ENCODE measurements at regions not wholly inside any gene's neighbourhood (a gene's known extent, or its start where the extent isn't known, plus 50 kb on each side); places are given as distances from the start of the nearest gene placed in this dataset.
A peak's percentile ranks its signal among the peaks of the same experiment; 100 is the strongest.
"Not testable (repeated sequence)": the region's sequence is repeated elsewhere in the genome, so short reads cannot be mapped to it uniquely, and the experiment has no call there.

GRCh38 chrX:104372547-104372946 lies 117.8 kb upstream of the ESX1 start:
- no peak for DNase-seq

- DNase-seq: peak; percentile 10
Measured at GRCh38 chrX:104370089-104370488, 115.4 kb upstream of the ESX1 start.

- DNase-seq: not testable (repeated sequence)
Measured at GRCh38 chrX:104360774-104361173, 106.0 kb upstream of the ESX1 start.

- DNase-seq: no peak
Measured at GRCh38 chrX:104359124-104359523, 104.4 kb upstream of the ESX1 start.

- peak; percentile 77 for DNase-seq
Measured at GRCh38 chrX:104351173-104351769, 96.5 kb upstream of the ESX1 start.

- no peak for DNase-seq
Measured at GRCh38 chrX:104347860-104348259, 93.1 kb upstream of the ESX1 start.

GRCh38 chrX:104343428-104344129 lies 88.8 kb upstream of the ESX1 start:
- peak; percentile 69 for DNase-seq

GRCh38 chrX:104342065-104342464 lies 87.3 kb upstream of the ESX1 start:
- DNase-seq: no peak

- peak; percentile 82 for DNase-seq
Measured at GRCh38 chrX:104335756-104336155, 81.0 kb upstream of the ESX1 start.

- DNase-seq: no peak
Measured at GRCh38 chrX:104334971-104335370, 80.2 kb upstream of the ESX1 start.

GRCh38 chrX:104330966-104331365 lies 76.2 kb upstream of the ESX1 start:
- peak; percentile 85 for DNase-seq

- no peak for DNase-seq
Measured at GRCh38 chrX:104329731-104330130, 75.0 kb upstream of the ESX1 start.

GRCh38 chrX:104325213-104325585 lies 70.5 kb upstream of the ESX1 start:
- peak; percentile 48 for DNase-seq

GRCh38 chrX:104324461-104325212 lies 69.9 kb upstream of the ESX1 start:
- peak; percentile 25 for DNase-seq

GRCh38 chrX:104319346-104319745 lies 64.6 kb upstream of the ESX1 start:
- DNase-seq: no peak

- peak; percentile 52 for DNase-seq
Measured at GRCh38 chrX:104318330-104319009, 63.7 kb upstream of the ESX1 start.

- DNase-seq: no peak
Measured at GRCh38 chrX:104316739-104317138, 62.0 kb upstream of the ESX1 start.

- peak; percentile 59 for DNase-seq
Measured at GRCh38 chrX:104315555-104315954, 60.8 kb upstream of the ESX1 start.

- DNase-seq: no peak
Measured at GRCh38 chrX:104310657-104311254, 56.0 kb upstream of the ESX1 start.

- peak; percentile 40 for DNase-seq
Measured at GRCh38 chrX:104310090-104310489, 55.4 kb upstream of the ESX1 start.

GRCh38 chrX:104309169-104309568 lies 54.4 kb upstream of the ESX1 start:
- DNase-seq: no peak

GRCh38 chrX:104307341-104307740 lies 52.6 kb upstream of the ESX1 start:
- DNase-seq: peak; percentile 27

GRCh38 chrX:104306180-104306579 lies 51.4 kb upstream of the ESX1 start:
- DNase-seq: no peak
